HG02885 (cell line): ENCODE measurements at regions not wholly inside any gene's neighbourhood (a gene's known extent, or its start where the extent isn't known, plus 50 kb on each side); places are given as distances from the start of the nearest gene placed in this dataset.

ENCODE experiments used
- ATAC-seq: cut with Tn5 transposase; IDR thresholded peaks from one replicate; pipeline ENCODE4 v1.9.1; 2021; ENCODE audit warnings: mild to moderate bottlenecking; ENCODE audit not compliant: unreplicated experiment, poor library complexity

GRCh38 chr2:108067820-108068405 is 81.6 kb downstream of the SLC5A7 start:
- no peak for ATAC-seq

GRCh38 chr2:108069515-108070310 is 83.4 kb downstream of the SLC5A7 start:
- no peak for ATAC-seq

- no peak for ATAC-seq
Measured at GRCh38 chr2:108073415-108074072, 87.2 kb downstream of the SLC5A7 start.

GRCh38 chr2:108074150-108074549 is 87.8 kb downstream of the SLC5A7 start:
- ATAC-seq, result no peak

- ATAC-seq, result no peak
Measured at GRCh38 chr2:108074946-108075345, 88.6 kb downstream of the SLC5A7 start.

- ATAC-seq, result no peak
Measured at GRCh38 chr2:108076527-108076926, 90.2 kb downstream of the SLC5A7 start.

- no peak for ATAC-seq
Measured at GRCh38 chr2:108079736-108080135, 93.4 kb downstream of the SLC5A7 start.

GRCh38 chr2:108080177-108080576 is 93.9 kb downstream of the SLC5A7 start:
- no peak for ATAC-seq

- ATAC-seq, result no peak
Measured at GRCh38 chr2:108082978-108083377, 96.7 kb downstream of the SLC5A7 start.

- no peak for ATAC-seq
Measured at GRCh38 chr2:108084311-108084710, 98.0 kb downstream of the SLC5A7 start.

GRCh38 chr2:108092886-108093285 is 106.6 kb downstream of the SLC5A7 start:
- no peak for ATAC-seq

- ATAC-seq, result no peak
Measured at GRCh38 chr2:108101481-108101880, 115.2 kb downstream of the SLC5A7 start.

- no peak for ATAC-seq
Measured at GRCh38 chr2:108106731-108107130, 120.4 kb downstream of the SLC5A7 start.

- ATAC-seq, result no peak
Measured at GRCh38 chr2:108111936-108112335, 125.6 kb downstream of the SLC5A7 start.

GRCh38 chr2:108115868-108116267 is 123.9 kb upstream of the SULT1C3 start:
- ATAC-seq, result no peak

GRCh38 chr2:108118996-108119395 is 120.8 kb upstream of the SULT1C3 start:
- no peak for ATAC-seq

- no peak for ATAC-seq
Measured at GRCh38 chr2:108119492-108119891, 120.3 kb upstream of the SULT1C3 start.

GRCh38 chr2:108124736-108125495 is 114.9 kb upstream of the SULT1C3 start:
- ATAC-seq, result no peak

GRCh38 chr2:108125581-108125980 is 114.2 kb upstream of the SULT1C3 start:
- no peak for ATAC-seq

- ATAC-seq, result no peak
Measured at GRCh38 chr2:108128249-108128648, 111.5 kb upstream of the SULT1C3 start.

- no peak for ATAC-seq
Measured at GRCh38 chr2:108129636-108130035, 110.1 kb upstream of the SULT1C3 start.
